GM18508 (cell line): ENCODE measurements at regions not wholly inside any gene's neighbourhood (a gene's known extent, or its start where the extent isn't known, plus 50 kb on each side); places are given as distances from the start of the nearest gene placed in this dataset.
"Not testable (repeated sequence)": the region's sequence is repeated elsewhere in the genome, so short reads cannot be mapped to it uniquely, and the experiment has no call there.

Experiments
- ATAC-seq: cut with Tn5 transposase; IDR thresholded peaks from one replicate; pipeline ENCODE4 v1.9.1; 2021; ENCODE audit warnings: moderate number of reproducible peaks; ENCODE audit not compliant: insufficient read depth, unreplicated experiment

GRCh38 chr9:73916016-73916673 lies 581.0 kb upstream of the RORB start:
- no peak for ATAC-seq

GRCh38 chr9:73919712-73920111 lies 577.4 kb upstream of the RORB start:
- ATAC-seq: no peak

DNA sequence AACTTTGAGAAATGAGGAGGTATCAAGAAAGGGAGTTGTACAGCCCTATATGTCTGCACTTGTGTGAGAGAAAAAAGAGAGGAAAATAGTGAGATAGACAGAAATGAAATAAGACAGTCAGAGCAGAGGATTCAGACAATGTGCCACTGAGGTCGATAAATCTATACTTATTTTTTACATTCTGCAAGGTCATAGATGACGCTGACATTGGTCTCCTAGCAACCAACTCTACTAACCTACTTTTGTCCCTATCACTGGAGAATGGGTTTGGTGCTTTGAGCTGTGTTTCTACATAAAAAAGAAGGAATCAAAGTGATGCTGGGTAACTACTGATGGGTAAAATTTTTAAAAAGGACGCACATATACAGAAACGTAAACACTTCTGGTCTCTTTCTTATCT lies 573.3 kb upstream of the RORB start:
- no peak for ATAC-seq

- no peak for ATAC-seq
Observed at GRCh38 chr9:73951147-73951546, 546.0 kb upstream of the RORB start.

- ATAC-seq: no peak
Observed at GRCh38 chr9:73962792-73963191, 534.3 kb upstream of the RORB start.

DNA sequence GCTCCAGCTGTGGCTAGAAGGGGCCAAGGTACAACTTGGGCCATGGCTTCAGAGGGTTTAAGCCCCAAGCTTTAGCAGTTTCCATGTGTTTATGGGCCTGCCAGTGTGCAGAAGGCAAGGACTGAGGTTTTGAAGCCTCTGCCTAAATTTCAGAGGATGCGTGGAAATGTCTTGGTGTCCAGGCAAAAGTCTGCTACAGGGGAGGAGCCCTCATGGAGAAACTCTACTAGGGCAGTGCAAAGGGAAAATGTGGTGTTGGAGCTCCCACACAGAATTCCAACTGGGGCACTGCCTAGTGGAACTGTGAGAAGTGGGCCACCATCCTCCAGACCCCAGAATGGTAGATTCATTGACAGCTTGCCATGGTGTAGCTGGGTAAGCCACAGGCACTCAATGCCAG lies 527.2 kb upstream of the RORB start:
- ATAC-seq: no peak

DNA sequence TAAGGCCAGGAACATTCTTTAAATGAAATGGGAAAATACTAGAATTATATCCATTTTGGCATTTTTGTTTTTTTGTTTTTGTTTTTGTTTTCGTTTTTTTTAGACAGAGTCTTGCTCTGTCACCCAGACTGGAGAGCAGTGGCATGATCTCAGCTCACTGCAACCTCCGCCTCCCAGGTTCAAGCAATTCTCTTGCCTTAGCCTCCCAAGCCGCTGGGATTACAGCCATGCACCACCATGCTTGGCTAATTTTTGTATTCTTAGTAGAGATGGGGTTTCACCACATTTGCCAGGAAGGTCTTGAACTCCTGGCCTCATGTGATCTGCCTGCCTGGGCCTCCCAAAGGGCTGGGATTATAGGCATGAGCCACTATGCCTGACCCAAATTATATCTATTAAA lies 520.7 kb upstream of the RORB start:
- not testable (repeated sequence) for ATAC-seq

- no peak for ATAC-seq
Observed at GRCh38 chr9:73979894-73980264, 517.3 kb upstream of the RORB start.

DNA sequence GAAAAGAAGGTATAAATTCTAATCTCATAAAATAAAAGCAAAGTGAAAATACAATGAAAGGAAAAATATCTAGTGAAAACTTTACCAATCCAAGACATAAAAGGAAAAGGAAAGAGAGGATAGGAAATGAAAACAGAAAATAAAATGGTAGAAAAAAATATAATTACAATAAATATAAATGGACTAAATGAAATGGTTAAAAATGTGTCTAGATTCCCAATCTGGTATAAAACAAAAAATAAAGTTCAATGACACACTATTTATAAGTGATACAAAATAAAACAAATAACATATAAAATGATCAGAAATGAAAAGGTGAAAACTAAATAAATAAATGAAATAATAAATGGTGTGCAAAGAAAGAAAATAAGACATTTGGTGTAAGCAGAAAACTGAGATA lies 516.4 kb upstream of the RORB start:
- ATAC-seq: no peak

DNA sequence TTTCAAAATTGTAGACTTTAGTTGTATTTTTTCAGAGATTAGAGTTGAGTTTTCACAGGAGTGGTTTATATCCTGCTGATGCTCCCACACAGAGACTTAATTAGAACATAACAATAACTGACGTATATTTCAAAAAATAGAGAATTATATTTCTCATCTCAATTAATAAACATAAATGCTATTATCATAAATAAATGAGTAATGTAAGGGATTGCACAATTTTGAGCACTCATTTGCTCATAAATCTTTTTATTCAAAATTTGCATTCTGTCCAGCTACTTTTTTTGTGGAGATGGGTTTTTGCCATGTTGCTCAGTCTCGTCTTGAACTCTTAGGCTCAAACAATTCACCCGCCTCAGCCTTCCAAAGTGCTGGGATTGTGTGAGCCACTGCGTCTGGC lies 515.7 kb upstream of the RORB start:
- no peak for ATAC-seq

GRCh38 chr9:73995836-73996235 lies 501.3 kb upstream of the RORB start:
- no peak for ATAC-seq

GRCh38 chr9:73996844-73997243 lies 500.3 kb upstream of the RORB start:
- no peak for ATAC-seq

GRCh38 chr9:74001382-74001781 lies 495.8 kb upstream of the RORB start:
- ATAC-seq: no peak

DNA sequence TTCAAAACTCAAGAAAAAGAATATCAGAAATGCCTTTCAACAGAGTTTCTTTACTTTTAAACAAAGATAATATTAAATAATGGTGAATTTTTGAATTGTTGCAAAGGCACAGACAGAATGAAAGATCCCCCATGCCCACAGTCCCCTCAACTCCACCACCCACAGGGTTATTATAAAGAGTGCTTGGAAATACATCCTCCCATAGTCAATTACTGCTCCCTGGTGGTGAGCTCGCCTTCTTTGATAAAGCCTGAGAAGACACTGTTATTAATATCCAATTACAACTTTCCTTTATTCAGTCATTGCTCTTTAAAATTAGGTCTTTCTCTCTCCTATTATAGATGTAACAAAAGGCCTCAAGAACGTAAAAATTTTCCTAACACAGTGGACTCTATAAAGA lies 490.2 kb upstream of the RORB start:
- ATAC-seq: no peak

DNA sequence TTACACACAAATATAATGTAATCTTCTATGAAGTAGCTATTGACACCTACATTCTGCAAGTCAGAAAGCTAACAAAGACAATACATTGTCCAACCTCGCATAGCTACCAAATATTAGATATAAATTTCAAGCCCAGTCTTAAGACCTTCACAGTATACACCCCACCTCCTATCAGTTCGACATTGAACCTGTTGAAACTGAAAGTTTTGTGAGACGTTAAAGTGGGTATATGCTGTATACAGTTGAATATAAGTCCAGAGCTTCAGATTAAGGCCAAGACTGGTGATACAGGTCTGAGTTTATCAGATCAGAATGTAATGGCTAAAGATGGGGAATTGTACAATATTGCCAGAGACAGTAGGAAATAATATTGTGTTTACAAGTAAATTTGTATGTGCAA lies 489.3 kb upstream of the RORB start:
- ATAC-seq: no peak

DNA sequence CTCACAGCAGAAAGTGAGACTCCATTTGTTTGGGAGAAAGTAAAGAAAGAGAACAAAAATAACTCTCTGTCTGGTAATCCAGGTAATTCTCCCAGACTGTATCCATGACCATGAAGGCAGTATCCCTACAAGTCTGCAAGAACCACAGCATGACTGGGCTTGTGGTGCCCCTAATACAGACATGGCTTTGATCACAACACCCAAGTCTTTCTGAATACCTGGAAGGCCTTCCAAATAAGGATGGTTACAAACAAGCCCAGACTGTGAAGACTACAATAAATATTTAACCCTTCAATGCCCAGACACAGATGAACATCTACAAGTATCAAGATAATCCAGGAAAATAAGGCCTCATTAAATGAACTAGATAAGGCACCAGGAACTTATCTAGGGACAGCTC lies 481.1 kb upstream of the RORB start:
- ATAC-seq: no peak

- no peak for ATAC-seq
Observed at GRCh38 chr9:74025402-74025925, 471.7 kb upstream of the RORB start.

DNA sequence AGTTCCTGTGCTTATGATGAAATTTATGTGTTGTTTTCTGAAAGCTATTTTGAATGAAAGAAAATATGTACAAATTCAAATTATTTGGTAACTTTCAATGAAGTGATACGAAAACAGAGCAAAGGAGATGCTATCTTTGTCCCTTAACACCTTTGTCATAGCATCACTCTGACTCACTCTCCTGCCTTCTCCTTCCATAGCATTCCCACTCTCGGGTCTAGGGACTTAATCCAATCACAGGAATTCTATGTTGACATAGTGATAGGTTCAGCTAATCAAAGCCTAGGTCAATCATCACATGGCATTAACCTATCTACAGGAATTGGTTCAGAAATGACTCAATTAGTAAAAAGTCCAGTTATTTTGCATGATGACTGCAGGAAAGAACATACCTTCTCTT lies 464.7 kb upstream of the RORB start:
- no peak for ATAC-seq

DNA sequence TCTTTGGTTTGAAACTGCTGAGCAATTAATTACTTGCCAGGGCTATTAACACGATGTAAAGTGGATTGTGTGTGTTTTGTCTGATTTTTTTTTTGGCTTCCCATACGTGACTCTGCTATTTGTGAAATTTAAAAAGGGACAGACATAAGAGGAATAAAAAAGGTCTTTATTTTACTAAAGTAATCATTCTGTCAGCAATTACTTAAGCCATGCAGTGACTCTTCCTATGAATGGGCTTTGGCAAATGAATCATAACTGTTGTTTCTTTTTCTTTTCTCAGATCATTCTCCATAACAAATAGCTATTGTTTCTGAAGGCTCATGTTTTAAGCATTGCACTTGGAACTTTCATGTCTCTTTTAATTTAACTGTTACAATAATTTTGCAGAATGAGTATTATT lies 461.3 kb upstream of the RORB start:
- ATAC-seq: no peak

- ATAC-seq: peak; percentile 41
Observed at GRCh38 chr9:74036549-74037231, 460.4 kb upstream of the RORB start.

- no peak for ATAC-seq
Observed at GRCh38 chr9:74037274-74037673, 459.9 kb upstream of the RORB start.

DNA sequence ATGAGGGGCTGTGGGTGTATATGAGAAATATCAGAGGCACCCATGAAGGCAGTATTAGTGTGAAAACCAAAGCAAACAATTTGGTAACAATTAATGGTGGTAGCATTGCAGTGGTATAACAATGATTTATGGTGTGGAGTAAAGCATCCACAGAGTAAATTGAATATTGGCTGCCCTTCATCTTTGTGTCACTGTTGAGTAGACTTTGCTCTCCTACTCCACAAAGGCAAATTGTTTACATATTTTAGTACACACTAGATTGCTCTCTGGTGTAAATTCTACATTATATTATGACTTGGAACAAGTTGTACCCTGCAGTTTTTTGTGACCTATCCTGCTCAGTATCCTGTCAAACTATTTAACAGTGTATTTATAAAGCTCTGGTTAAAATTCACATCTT lies 455.5 kb upstream of the RORB start:
- ATAC-seq: no peak
